ENCODE measurements at regions not wholly inside any gene's neighbourhood (a gene's known extent, or its start where the extent isn't known, plus 50 kb on each side); places are given as distances from the start of the nearest gene placed in this dataset.

- no peaks in the 10 kb centered on the region for H3K4me1 Mint-ChIP-seq
- no peak overlapping the region for H3K27ac Mint-ChIP-seq
- H3K36me3 Mint-ChIP-seq = no peaks in the 10 kb centered on the region
- peaks cover 0 to 8% (median 0%) of the 10 kb centered on the region in 5 donors for H3K9me3 Mint-ChIP-seq
- no peaks in the 10 kb centered on the region for H3K4me1 ChIP-seq (ENCODE audit: insufficient read depth, low read length)
- no peaks in the 10 kb centered on the region for H3K27me3 ChIP-seq (ENCODE audit: insufficient read depth, low read length, poor library complexity, severe bottlenecking)
- H3K36me3 ChIP-seq (ENCODE audit: insufficient read depth, low read length) = no peaks in the 10 kb centered on the region
- no peaks in the 10 kb centered on the region for H3K9me3 ChIP-seq (ENCODE audit: low read length)
- no peak overlapping the region for H3K4me3 Mint-ChIP-seq
- no peak for DNase-seq
- ChIA-PET CTCF (no interaction called here), POLR2A (no interaction called here)
- H3K4me3 ChIP-seq (ENCODE audit: low read length) = no peak overlapping the region
- no peak overlapping the region for H3K27ac ChIP-seq (ENCODE audit: low read depth, low read length)
- H3K27me3 Mint-ChIP-seq = peaks cover 2 to 5% of the 10 kb centered on the region in 2 donors
These were observed 84.4 kb upstream of the STARD4 start for GRCh38 chr5:111596705-111597104.

GRCh38 chr5:111595425-111595824 is 83.1 kb upstream of the STARD4 start:
- no peaks in the 10 kb centered on the region for H3K36me3 Mint-ChIP-seq
- no peak overlapping the region for H3K27ac Mint-ChIP-seq
- POLR2A ChIA-PET = no interaction called here
- H3K4me1 Mint-ChIP-seq = no peaks in the 10 kb centered on the region
- H3K9me3 Mint-ChIP-seq = peaks cover 0 to 8% (median 0%) of the 10 kb centered on the region in 5 donors
- H3K36me3 ChIP-seq (ENCODE audit: insufficient read depth, low read length) = no peaks in the 10 kb centered on the region
- H3K27me3 Mint-ChIP-seq = peaks cover 2 to 7% of the 10 kb centered on the region in 2 donors
- H3K4me3 Mint-ChIP-seq = no peak overlapping the region
- H3K27ac ChIP-seq (ENCODE audit: low read depth, low read length) = no peak overlapping the region
- no peaks in the 10 kb centered on the region for H3K9me3 ChIP-seq (ENCODE audit: low read length)
- no peaks in the 10 kb centered on the region for H3K4me1 ChIP-seq (ENCODE audit: insufficient read depth, low read length)
- CTCF ChIA-PET = no interaction called here
- H3K27me3 ChIP-seq (ENCODE audit: insufficient read depth, low read length, poor library complexity, severe bottlenecking) = no peaks in the 10 kb centered on the region
- no peak for DNase-seq
- no peak overlapping the region for H3K4me3 ChIP-seq (ENCODE audit: low read length)

- Histone ChIP-seq H3K36me3 (ENCODE audit: insufficient read depth, low read length) (no peaks in the 10 kb centered on the region), H3K27me3 (ENCODE audit: insufficient read depth, low read length, poor library complexity, severe bottlenecking) (no peaks in the 10 kb centered on the region), H3K4me1 (ENCODE audit: insufficient read depth, low read length) (no peaks in the 10 kb centered on the region), H3K9me3 (ENCODE audit: low read length) (no peaks in the 10 kb centered on the region), H3K27ac (ENCODE audit: low read depth, low read length) (no peak overlapping the region), H3K4me3 (ENCODE audit: low read length) (no peak overlapping the region)
- CTCF ChIA-PET = no interaction called here
- Mint-ChIP-seq H3K4me1 (no peaks in the 10 kb centered on the region), H3K9me3 (peaks cover 0 to 6% (median 0%) of the 10 kb centered on the region in 5 donors), H3K36me3 (no peaks in the 10 kb centered on the region), H3K27me3 (peaks cover 1 to 45% of the 10 kb centered on the region in 2 donors), H3K4me3 (no peak overlapping the region), H3K27ac (no peak overlapping the region)
- no peak for DNase-seq
- POLR2A ChIA-PET = no interaction called here
These were observed 77.0 kb upstream of the STARD4 start for GRCh38 chr5:111589316-111589715.

- Mint-ChIP-seq H3K4me1 (no peaks in the 10 kb centered on the region), H3K4me3 (no peak overlapping the region), H3K27me3 (peaks cover 1 to 49% of the 10 kb centered on the region in 2 donors), H3K27ac (no peak overlapping the region), H3K9me3 (peaks cover 0 to 2% (median 0%) of the 10 kb centered on the region in 5 donors), H3K36me3 (no peaks in the 10 kb centered on the region)
- Histone ChIP-seq H3K4me1 (ENCODE audit: insufficient read depth, low read length) (no peaks in the 10 kb centered on the region), H3K9me3 (ENCODE audit: low read length) (no peaks in the 10 kb centered on the region), H3K27ac (ENCODE audit: low read depth, low read length) (no peak overlapping the region), H3K36me3 (ENCODE audit: insufficient read depth, low read length) (no peaks in the 10 kb centered on the region), H3K27me3 (ENCODE audit: insufficient read depth, low read length, poor library complexity, severe bottlenecking) (no peaks in the 10 kb centered on the region), H3K4me3 (ENCODE audit: low read length) (no peak overlapping the region)
- ChIA-PET CTCF (no interaction called here), POLR2A (no interaction called here)
- DNase-seq = no peak
These were observed 75.4 kb upstream of the STARD4 start for GRCh38 chr5:111587728-111588127.

GRCh38 chr5:111585946-111586345 is 73.6 kb upstream of the STARD4 start:
- no peaks in the 10 kb centered on the region for H3K4me1 Mint-ChIP-seq
- H3K4me3 Mint-ChIP-seq = no peak overlapping the region
- Histone ChIP-seq H3K4me3 (ENCODE audit: low read length) (no peak overlapping the region), H3K9me3 (ENCODE audit: low read length) (no peaks in the 10 kb centered on the region), H3K27me3 (ENCODE audit: insufficient read depth, low read length, poor library complexity, severe bottlenecking) (no peaks in the 10 kb centered on the region), H3K27ac (ENCODE audit: low read depth, low read length) (no peak overlapping the region), H3K4me1 (ENCODE audit: insufficient read depth, low read length) (no peaks in the 10 kb centered on the region), H3K36me3 (ENCODE audit: insufficient read depth, low read length) (no peaks in the 10 kb centered on the region)
- POLR2A ChIA-PET = no interaction called here
- peaks cover 0 to 2% (median 0%) of the 10 kb centered on the region in 5 donors for H3K9me3 Mint-ChIP-seq
- DNase-seq = no peak
- no peak overlapping the region for H3K27ac Mint-ChIP-seq
- peaks cover 1 to 62% of the 10 kb centered on the region in 2 donors for H3K27me3 Mint-ChIP-seq
- no peaks in the 10 kb centered on the region for H3K36me3 Mint-ChIP-seq
- CTCF ChIA-PET = no interaction called here

GRCh38 chr5:111585291-111585690 is 73.0 kb upstream of the STARD4 start:
- POLR2A ChIA-PET = no interaction called here
- CTCF ChIA-PET = no interaction called here
- no peak for DNase-seq
- Histone ChIP-seq H3K27me3 (ENCODE audit: insufficient read depth, low read length, poor library complexity, severe bottlenecking) (no peaks in the 10 kb centered on the region), H3K4me1 (ENCODE audit: insufficient read depth, low read length) (no peaks in the 10 kb centered on the region), H3K36me3 (ENCODE audit: insufficient read depth, low read length) (no peaks in the 10 kb centered on the region), H3K27ac (ENCODE audit: low read depth, low read length) (no peak overlapping the region), H3K4me3 (ENCODE audit: low read length) (no peak overlapping the region), H3K9me3 (ENCODE audit: low read length) (no peaks in the 10 kb centered on the region)
- Mint-ChIP-seq H3K4me1 (no peaks in the 10 kb centered on the region), H3K27me3 (peaks cover 1 to 62% of the 10 kb centered on the region in 2 donors), H3K4me3 (no peak overlapping the region), H3K36me3 (no peaks in the 10 kb centered on the region), H3K27ac (no peak overlapping the region), H3K9me3 (peaks cover 0 to 2% (median 0%) of the 10 kb centered on the region in 5 donors)

- Histone ChIP-seq H3K4me3 (ENCODE audit: low read length) (no peak overlapping the region), H3K36me3 (ENCODE audit: insufficient read depth, low read length) (no peaks in the 10 kb centered on the region), H3K4me1 (ENCODE audit: insufficient read depth, low read length) (no peaks in the 10 kb centered on the region), H3K27ac (ENCODE audit: low read depth, low read length) (no peak overlapping the region), H3K9me3 (ENCODE audit: low read length) (no peaks in the 10 kb centered on the region), H3K27me3 (ENCODE audit: insufficient read depth, low read length, poor library complexity, severe bottlenecking) (no peaks in the 10 kb centered on the region)
- CTCF ChIA-PET = no interaction called here
- POLR2A ChIA-PET = no interaction called here
- DNase-seq = no peak
- H3K9me3 Mint-ChIP-seq = peaks cover 0 to 2% (median 2%) of the 10 kb centered on the region in 5 donors
- H3K4me1 Mint-ChIP-seq = no peaks in the 10 kb centered on the region
- H3K27ac Mint-ChIP-seq = no peak overlapping the region
- no peak overlapping the region for H3K4me3 Mint-ChIP-seq
- H3K27me3 Mint-ChIP-seq = peaks cover 1 to 56% of the 10 kb centered on the region in 2 donors
- H3K36me3 Mint-ChIP-seq = no peaks in the 10 kb centered on the region
These were observed 72.3 kb upstream of the STARD4 start for GRCh38 chr5:111584651-111585050.

GRCh38 chr5:111583758-111584203 is 71.4 kb upstream of the STARD4 start:
- H3K4me1 Mint-ChIP-seq = no peaks in the 10 kb centered on the region
- CTCF ChIA-PET = no interaction called here

More at GRCh38 chr5:111583758-111584203, 71.4 kb upstream of the STARD4 start:
- Mint-ChIP-seq H3K4me3 (no peak overlapping the region), H3K9me3 (peaks cover 0 to 3% (median 2%) of the 10 kb centered on the region in 5 donors), H3K27me3 (peaks cover 2 to 55% of the 10 kb centered on the region in 2 donors), H3K27ac (no peak overlapping the region), H3K36me3 (no peaks in the 10 kb centered on the region)
- H3K27ac ChIP-seq (ENCODE audit: low read depth, low read length) = no peak overlapping the region
- H3K4me3 ChIP-seq (ENCODE audit: low read length) = no peak overlapping the region
- H3K9me3 ChIP-seq (ENCODE audit: low read length) = no peaks in the 10 kb centered on the region
- POLR2A ChIA-PET = no interaction called here
- no peaks in the 10 kb centered on the region for H3K27me3 ChIP-seq (ENCODE audit: insufficient read depth, low read length, poor library complexity, severe bottlenecking)
- H3K4me1 ChIP-seq (ENCODE audit: insufficient read depth, low read length) = no peaks in the 10 kb centered on the region
- DNase-seq = no peak
- no peaks in the 10 kb centered on the region for H3K36me3 ChIP-seq (ENCODE audit: insufficient read depth, low read length)
